Type B pancreatic cell (in vitro differentiated cells): ENCODE measurements at regions not wholly inside any gene's neighbourhood (a gene's known extent, or its start where the extent isn't known, plus 50 kb on each side); places are given as distances from the start of the nearest gene placed in this dataset.
"Not testable (repeated sequence)": the region's sequence is repeated elsewhere in the genome, so short reads cannot be mapped to it uniquely, and the experiment has no call there.

Experiments
- DNase-seq: peaks from one replicate; pipeline ENCODE4 v3.0.0; 2021; ENCODE audit warnings: mixed read lengths; ENCODE audit not compliant: unreplicated experiment; ENCODE audit errors: extremely low spot score
- H3K27ac Mint-ChIP-seq: 2 replicates; pipeline ENCODE4 v1.8.0; 2021; ENCODE audit warnings: mild to moderate bottlenecking, mixed read lengths
- H3K27me3 Mint-ChIP-seq: 2 replicates; pipeline ENCODE4 v1.8.0; 2021; ENCODE audit warnings: mixed read lengths
- H3K36me3 Mint-ChIP-seq: 2 replicates; pipeline ENCODE4 v1.8.0; 2021; ENCODE audit warnings: mixed read lengths
- H3K4me1 Mint-ChIP-seq: one replicate; pipeline ENCODE4 v1.8.0; 2021; ENCODE audit warnings: mixed read lengths; ENCODE audit not compliant: unreplicated experiment
- H3K4me3 Mint-ChIP-seq: 2 replicates; pipeline ENCODE4 v1.8.0; 2021; ENCODE audit warnings: mild to moderate bottlenecking, mixed read lengths
- H3K9me3 Mint-ChIP-seq: 2 replicates; pipeline ENCODE4 v1.8.0; 2021; ENCODE audit warnings: mixed read lengths
- TF ChIP-seq, protein P1 (sequence below): fragments of 200-600 bp; sonication (generic); conservative IDR thresholded peaks from 2 replicates; pipeline ENCODE4 v1.5.0; 2021; ENCODE audit warnings: antibody characterized with exemption, mild to moderate bottlenecking

GRCh38 chr13:61109741-61110140 lies 305.9 kb downstream of the PCDH20 start:
- Mint-ChIP-seq H3K9me3 (no peaks in the 10 kb centered on the region), H3K27ac (no peak overlapping the region), H3K4me3 (no peak overlapping the region), H3K4me1 (peaks cover 6% of the 10 kb centered on the region), H3K27me3 (no peaks in the 10 kb centered on the region), H3K36me3 (no peaks in the 10 kb centered on the region)
- TF ChIP-seq, protein P1, sequence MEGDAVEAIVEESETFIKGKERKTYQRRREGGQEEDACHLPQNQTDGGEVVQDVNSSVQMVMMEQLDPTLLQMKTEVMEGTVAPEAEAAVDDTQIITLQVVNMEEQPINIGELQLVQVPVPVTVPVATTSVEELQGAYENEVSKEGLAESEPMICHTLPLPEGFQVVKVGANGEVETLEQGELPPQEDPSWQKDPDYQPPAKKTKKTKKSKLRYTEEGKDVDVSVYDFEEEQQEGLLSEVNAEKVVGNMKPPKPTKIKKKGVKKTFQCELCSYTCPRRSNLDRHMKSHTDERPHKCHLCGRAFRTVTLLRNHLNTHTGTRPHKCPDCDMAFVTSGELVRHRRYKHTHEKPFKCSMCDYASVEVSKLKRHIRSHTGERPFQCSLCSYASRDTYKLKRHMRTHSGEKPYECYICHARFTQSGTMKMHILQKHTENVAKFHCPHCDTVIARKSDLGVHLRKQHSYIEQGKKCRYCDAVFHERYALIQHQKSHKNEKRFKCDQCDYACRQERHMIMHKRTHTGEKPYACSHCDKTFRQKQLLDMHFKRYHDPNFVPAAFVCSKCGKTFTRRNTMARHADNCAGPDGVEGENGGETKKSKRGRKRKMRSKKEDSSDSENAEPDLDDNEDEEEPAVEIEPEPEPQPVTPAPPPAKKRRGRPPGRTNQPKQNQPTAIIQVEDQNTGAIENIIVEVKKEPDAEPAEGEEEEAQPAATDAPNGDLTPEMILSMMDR = no peak
- DNase-seq = no peak

- no peak overlapping the region for H3K27ac Mint-ChIP-seq
These were observed 307.7 kb downstream of the PCDH20 start for GRCh38 chr13:61107989-61108388.

DNA sequence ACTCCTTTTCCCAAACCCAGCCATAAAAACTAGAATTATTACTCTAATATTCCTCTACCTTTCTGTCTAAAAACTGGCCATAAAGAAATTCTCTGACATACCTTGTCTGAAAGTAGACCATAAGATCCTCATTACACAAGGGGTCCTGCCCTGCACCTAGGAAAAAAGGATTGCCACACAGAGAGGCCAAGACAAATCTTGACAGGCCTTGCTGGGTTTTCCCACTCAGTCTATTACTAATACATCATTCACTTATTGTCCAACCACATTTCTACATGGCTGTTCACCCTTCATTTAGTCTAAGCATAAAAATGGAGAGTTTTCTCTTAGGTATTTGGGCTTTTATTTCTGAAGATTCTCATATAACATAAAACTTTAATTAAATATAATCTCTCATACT lies 319.8 kb downstream of the PCDH20 start:
- H3K36me3 Mint-ChIP-seq = no peaks in the 10 kb centered on the region
- DNase-seq = no peak
- no peak overlapping the region for H3K4me3 Mint-ChIP-seq
- peaks cover 3% of the 10 kb centered on the region for H3K27me3 Mint-ChIP-seq
- no peak overlapping the region for H3K27ac Mint-ChIP-seq
- TF ChIP-seq, protein P1 = no peak
- H3K9me3 Mint-ChIP-seq = no peaks in the 10 kb centered on the region
- no peaks in the 10 kb centered on the region for H3K4me1 Mint-ChIP-seq

More at GRCh38 chr13:61107989-61108388, 307.7 kb downstream of the PCDH20 start:
- TF ChIP-seq, protein P1 = no peak
- no peak overlapping the region for H3K4me3 Mint-ChIP-seq
- DNase-seq = no peak
- H3K9me3 Mint-ChIP-seq = no peaks in the 10 kb centered on the region
- H3K27me3 Mint-ChIP-seq = no peaks in the 10 kb centered on the region
- H3K36me3 Mint-ChIP-seq = no peaks in the 10 kb centered on the region
- peaks cover 6% of the 10 kb centered on the region for H3K4me1 Mint-ChIP-seq

GRCh38 chr13:61094865-61095264 lies 320.8 kb downstream of the PCDH20 start:
- Mint-ChIP-seq H3K4me3 (no peak overlapping the region), H3K36me3 (no peaks in the 10 kb centered on the region), H3K27me3 (peaks cover 3% of the 10 kb centered on the region), H3K9me3 (no peaks in the 10 kb centered on the region), H3K27ac (peak overlapping the region; percentile 24), H3K4me1 (no peaks in the 10 kb centered on the region)
- no peak for DNase-seq
- TF ChIP-seq, protein P1 = no peak

- H3K27ac Mint-ChIP-seq, H3K27me3 Mint-ChIP-seq, H3K4me1 Mint-ChIP-seq, H3K4me3 Mint-ChIP-seq, H3K9me3 Mint-ChIP-seq, DNase-seq, H3K36me3 Mint-ChIP-seq: not testable (repeated sequence)
These were observed 325.8 kb downstream of the PCDH20 start for GRCh38 chr13:61089894-61090293.

DNA sequence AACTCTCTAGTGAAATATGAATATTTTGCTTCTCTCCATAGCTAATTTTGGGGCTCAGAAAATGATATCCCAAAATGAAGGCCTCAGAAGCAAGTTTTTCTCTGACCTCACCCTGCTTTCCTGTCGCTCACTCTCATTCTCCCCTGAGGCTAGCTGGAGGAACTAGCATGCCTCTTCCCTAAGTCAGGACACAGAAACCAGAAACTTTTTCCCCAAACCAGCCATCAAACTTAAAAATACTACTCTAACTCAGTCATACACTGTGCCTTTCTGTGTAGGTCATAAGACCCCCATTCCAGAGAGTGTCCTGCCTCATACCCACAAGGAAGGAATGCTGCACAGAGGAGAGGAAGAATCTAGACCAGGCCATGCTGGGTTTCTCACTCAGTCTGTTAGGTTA lies 329.6 kb downstream of the PCDH20 start:
- no peaks in the 10 kb centered on the region for H3K4me1 Mint-ChIP-seq
- H3K9me3 Mint-ChIP-seq = no peaks in the 10 kb centered on the region
- TF ChIP-seq, protein P1 = no peak
- DNase-seq = no peak
- H3K4me3 Mint-ChIP-seq = no peak overlapping the region
- H3K27ac Mint-ChIP-seq = no peak overlapping the region
- H3K27me3 Mint-ChIP-seq = no peaks in the 10 kb centered on the region
- no peaks in the 10 kb centered on the region for H3K36me3 Mint-ChIP-seq
